Renal cortical epithelial cell (primary cell): ENCODE measurements at regions not wholly inside any gene's neighbourhood (a gene's known extent, or its start where the extent isn't known, plus 50 kb on each side); places are given as distances from the start of the nearest gene placed in this dataset.

Source experiments
- DNase-seq: peaks from one replicate; pipeline ENCODE4 v3.0.0-alpha.2; 2011; ENCODE audit warnings: low read depth

DNA sequence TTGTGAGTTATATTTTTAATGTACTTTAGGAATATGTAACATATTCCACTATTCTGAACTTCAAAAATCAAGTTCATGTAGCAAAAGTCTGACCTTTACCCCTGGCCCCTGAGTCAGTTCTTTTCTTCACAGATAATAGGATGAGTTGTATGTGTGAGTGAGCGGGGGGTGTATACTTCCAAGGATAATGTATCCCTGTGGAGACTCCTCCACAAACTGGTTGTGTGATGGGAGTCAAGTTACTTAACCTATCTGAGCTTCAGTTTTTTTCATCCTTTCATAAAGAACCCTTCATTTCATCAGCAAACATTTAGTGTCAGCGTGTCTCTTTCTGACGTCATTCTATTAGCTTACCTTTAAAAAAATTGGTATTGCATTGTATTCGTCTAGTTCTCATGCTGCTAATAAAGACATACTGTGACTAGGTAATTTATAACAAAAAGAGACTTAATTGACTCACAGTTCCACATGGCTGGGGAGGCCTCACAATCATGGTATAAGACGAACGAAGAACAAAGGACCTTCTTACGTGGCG, 288.1 kb upstream of the GPC6 start:
- no peak for DNase-seq

DNA sequence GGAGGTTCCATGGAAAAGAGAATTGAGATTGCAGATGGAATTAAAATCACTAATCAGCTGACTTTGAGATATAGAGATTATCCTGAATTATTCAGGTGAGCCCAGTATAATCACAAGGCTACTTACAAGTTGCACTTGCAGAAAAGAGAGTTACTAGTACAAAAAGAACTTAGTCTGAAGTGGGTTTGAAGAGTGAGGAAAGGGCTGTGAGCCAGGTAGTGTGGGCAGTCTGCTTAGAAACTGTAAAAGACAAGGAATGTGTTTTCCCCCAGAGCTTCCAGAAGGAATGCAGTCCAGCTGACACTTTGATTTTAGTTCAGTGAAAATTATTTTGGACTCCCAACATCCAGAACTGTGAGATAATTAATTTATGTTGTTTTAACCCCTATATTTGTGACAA, 285.4 kb upstream of the GPC6 start:
- DNase-seq: no peak

DNA sequence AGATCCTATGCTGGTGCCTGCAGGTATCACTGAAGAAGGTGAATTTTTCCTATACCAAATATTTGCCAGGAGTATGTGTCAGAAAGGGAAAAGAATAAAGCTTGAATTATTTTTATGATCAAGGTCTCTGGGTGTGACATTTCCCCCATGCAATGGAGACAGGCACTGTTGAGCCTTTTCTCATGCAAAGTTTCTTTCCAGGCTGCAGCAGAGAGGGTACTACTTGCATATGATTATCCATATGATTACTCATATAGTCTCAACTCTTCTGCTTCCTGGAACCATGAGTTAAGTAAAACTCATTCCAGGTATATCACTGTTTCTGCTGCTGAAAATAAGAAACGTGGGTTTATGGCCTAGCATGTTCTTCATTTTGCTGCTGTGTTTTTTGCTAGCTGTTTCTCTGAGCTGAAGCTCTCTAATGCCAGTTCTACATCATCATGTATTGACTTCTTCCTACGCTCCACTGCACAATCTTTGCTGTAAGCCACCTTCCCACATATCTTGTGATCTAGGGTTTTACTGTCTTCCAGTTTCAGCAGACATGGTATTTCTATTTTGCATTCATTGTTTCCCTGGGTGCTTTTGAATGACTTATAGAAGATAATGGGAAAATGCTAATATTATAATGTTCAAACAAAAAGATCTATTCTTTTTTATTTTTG, 278.7 kb upstream of the GPC6 start:
- DNase-seq: no peak

DNA sequence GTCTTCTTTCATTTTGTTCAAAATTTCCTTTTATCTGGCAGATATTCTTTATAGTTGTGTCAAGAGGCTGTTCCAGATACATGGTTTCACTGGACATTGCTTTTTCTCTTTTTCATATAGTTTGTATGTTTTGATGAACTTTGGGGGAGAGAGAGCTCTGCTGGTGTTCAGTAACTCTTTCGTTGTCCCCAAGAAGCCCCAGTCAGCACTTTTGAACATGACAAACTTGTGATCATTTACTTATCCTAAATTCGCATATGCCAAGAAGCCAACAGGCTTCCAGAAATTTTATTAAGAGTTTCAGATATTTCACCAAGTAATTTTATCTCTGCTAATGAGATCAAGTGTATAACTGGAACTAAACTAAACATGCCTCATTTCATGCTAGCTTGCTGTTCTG, 275.8 kb upstream of the GPC6 start:
- no peak for DNase-seq

DNA sequence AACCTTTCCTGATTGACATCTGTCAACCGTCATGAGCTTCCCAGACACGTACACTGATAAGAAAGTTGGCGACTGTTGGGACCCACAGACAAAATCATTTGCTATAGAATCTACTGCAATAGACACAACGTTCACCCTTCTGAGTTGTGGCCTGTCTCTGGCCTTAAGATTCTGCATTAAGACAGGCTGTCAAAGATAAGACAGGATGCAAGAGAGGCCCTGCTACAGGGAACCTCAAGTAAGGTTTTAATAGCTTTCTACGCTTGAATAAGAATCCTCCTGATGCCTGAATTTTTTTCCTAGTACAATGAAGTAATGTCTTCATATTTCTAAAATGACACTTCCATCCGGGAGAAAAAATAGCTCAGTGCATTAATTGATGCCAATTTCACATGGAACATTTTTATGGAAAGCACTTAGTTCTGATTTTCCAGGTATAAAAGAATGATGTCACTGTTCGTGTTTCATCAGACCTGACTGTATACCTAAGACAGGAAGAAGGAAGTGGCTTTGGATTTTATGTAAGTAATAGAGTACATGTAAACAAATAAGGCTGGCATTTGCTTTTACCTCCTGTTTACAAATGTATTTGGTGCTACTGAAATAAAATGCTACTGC, 275.2 kb upstream of the GPC6 start:
- no peak for DNase-seq

DNA sequence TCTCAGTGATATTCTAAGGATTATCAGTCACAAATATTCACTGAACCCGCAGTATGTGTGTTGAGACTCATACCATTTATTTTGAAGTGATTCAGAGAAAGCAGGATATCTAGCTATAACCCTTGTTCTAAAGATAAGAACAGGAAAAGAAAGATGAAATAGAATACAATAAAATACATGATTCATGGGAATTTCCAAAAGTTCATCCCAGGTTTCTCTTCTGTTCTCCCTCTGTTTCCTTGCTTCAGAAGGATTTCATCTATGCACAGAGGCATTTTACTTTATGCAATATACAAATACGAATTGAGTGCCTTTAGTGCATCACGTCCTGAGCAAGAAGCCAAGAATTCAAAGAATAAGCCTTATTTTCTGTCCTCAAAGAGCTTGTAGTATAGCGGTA, 274.4 kb upstream of the GPC6 start:
- no peak for DNase-seq

DNA sequence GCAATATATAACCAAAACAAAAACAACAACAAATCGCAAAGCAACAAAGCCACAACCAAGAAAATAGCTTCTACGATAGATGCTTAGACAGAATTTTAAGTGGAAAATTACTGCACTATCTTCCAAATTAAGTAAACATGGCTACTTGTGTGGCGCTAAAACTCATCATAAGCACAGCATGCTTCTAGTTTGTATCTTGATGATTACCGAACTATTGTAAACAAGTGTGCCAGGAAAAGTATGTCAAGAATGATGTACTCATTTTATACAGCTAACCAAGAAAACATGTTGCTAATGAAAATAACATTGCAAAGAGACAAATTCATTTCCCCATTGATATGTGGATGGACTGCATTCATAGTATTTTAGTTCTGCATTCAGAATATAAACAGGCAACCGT, 271.9 kb upstream of the GPC6 start:
- no peak for DNase-seq

DNA sequence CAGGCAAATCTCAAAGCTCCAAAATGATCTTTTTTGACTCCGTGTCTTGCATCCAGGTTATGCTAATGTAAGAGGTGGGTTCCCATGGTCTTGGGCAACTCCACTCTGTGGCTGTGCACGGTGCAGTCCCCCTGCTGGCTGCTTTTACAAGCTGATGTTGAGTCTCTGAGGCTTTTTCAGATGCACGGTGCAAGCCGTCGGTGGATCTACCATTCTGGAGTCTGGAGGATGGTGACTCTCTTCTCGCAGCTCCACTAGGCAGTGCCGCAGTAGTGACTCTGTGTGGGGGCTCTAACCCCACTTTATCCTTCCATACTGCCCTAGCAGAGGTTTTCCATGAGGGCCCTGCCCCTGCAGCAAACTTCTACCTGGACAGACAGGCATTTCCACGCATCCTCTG, 266.8 kb upstream of the GPC6 start:
- DNase-seq: no peak

DNA sequence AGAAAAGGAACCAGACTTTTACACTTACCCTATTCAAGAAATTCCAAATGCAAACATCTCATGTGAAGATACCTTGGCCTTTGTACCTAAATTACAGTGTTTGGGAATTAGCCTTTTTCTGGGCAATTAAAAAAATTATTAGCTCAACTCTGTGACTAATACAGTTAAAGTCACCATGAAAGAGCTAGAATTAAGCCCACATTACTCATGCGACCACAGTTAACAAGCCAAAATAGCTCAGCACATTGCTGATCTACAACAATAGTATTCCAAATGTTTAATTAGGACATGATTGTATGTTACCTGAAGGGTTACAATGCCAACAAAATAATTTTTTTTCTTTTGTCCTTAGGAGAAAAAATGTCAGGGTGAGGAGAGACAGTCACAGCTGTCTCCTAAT, 263.6 kb upstream of the GPC6 start:
- peak; percentile 85 for DNase-seq

DNA sequence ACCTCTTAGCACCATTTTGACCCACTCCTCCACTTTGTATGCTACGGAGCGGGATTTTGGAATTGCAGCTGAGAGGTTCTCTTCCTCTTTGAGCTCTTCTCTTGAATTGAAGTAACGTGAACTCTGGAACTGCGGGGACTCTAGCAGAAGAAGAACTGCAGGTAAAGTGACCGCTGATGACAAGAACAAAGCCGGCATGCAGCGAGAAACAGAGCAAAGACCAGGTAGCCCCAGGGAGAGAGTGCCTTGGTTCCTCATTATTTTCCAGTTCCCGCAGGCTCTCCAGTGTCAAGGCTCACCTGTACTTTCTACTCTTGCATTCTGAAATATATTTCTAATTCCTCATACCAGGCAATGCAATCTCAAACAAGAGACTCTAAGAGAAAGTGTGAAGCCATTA, 260.3 kb upstream of the GPC6 start:
- no peak for DNase-seq

DNA sequence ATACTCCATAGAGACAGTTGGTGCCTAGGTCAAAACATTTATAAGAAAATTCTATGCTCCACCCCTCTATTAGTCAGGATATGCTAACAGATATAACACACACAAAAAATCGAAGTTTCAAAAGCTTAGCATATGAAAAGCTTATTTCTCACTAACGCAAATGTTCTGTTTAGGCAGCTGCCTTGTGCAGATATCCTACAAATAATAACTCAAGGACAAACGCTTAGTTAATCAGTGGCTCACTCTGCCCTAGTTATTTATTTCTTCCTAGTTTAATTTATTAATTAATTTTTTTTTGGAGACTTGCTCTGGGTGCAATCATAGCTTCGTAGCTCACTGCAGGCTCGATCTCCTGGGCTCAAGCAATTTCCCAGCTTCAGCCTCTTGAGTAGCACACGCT, 259.7 kb upstream of the GPC6 start:
- DNase-seq: no peak

DNA sequence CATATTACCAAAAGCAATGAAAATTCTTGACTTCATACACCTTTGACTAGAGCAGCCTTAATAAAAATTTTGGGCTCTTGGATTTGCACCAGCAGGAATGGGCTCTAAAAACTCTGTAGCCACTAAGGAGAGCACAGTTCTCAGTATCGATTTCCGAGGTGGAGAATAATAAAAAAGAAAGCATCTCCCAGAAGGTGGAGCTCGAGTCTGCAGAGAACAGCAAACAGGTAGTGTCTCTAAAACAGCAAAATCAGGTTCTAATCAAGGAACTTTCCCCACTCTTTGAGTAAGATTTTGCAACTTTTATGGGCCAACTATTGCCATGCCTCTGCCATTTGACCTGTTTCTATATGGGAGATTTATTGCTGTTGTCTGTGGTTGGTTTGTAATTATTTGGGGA, 258.7 kb upstream of the GPC6 start:
- DNase-seq: no peak

DNA sequence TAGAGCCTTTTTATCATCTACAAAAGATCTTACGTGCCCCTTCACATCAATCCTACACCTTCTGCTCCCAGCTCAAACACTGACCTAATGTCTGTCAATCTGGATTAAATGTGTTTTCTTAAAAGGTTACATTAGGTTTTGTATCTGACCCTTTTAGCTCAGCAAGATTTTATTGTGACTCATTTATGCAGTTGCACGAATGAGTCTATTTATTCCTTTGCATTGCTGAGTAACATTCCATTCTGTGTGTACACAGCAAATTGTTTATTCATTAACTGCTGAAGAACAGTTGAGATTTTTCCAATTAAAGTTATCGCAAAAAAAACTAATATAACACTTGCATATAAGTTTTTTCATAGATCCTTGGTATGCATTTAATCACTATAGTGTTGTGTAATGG, 253.9 kb upstream of the GPC6 start:
- DNase-seq: peak; percentile 91

DNA sequence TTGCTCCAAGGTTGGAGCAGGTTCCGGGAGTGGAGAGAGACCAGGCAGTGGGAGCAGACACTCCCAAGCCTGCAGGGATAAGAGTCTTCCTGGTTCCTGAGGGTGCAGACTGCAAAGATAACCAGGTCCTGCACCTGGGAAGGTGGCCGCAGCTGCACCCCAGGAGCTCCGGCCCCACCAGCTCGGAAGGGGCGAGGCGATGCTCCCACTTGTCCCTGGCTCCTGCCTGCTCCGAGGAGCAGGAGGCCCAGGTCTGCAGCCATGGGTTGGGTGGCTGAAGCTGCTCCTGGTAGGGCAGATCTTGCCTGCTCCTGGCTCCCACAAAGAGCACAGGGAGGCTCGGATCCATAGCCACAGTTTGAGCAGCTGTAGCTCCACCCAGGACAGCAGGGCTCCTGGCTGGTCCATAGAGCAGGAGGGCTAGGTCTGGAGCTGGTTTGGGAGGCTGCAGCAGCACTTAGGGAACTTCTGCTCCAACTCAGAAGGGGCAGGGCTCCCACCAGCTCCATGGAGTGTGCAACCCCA, 251.6 kb upstream of the GPC6 start:
- no peak for DNase-seq

DNA sequence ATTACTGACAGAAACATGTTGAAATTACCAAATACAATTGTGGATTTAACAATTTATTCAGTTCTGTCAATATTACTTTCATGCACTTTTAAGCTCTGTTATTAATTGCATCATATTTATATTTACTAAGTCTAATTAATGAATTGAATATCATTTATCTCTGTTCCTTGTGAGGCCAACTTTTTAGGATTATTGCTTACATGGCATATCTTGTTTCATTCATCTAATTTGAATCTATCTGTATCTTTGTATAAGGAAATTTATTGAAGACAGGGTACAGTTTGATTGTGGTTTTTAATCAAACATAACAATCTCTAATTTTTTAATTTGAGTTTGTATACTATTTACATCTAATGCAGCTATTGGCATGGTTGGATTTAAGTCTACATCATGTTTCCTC, 249.9 kb upstream of the GPC6 start:
- DNase-seq: no peak

DNA sequence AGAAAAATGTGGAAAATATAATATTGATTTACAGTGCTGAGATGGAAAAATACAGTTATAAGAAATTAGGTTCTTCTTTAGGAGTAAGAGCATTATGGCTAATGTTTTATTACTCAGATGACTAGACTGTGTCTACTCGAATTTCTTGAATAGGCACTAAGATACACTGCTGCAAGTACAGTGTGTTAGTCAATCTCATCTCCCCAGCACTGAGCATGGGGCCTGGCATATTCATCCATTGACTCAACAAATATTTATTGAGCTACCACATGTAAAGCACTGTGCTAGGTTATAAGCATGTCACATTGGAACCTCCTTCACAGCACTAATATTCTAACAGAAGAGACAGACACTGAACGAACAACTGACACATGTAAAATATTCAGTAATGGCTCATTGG, 242.5 kb upstream of the GPC6 start:
- DNase-seq: no peak

DNA sequence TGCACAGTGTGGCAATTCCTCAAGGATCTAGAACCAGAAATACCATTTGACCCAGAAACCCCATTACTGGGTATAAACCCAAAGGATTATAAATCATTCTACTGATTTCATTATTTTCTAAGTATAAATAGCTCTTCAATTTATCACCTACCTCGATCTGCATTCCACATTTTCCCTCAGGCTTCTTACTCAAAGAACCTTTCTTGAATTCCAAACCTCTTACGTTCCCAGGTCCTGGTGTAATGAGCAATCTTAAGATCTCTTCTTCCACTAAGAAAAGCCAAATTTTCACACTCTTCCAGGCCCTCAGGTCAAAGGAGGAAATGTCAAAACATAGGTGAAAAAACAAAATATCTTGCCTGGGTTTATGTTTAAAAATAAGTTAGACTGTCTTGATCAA, 237.3 kb upstream of the GPC6 start:
- DNase-seq: peak; percentile 8

DNA sequence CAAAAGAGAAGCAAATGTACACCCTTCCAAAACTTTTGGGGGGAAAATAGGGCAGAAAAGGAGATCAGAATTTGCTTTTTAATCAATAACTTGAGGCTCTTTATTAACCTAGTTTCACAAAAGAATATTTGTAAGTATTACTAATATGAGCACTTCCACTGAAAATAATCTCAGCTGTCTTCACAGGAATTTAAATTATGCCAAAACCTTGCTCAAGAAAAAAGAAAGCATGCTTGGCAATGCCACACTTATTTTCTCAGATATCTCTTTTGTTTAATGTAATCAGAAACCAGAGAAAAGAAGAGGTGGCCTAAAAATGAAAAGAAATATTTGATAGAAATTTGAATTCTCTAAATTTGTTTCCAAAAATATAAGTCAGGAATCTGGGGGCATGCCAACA, 234.9 kb upstream of the GPC6 start:
- DNase-seq: no peak

DNA sequence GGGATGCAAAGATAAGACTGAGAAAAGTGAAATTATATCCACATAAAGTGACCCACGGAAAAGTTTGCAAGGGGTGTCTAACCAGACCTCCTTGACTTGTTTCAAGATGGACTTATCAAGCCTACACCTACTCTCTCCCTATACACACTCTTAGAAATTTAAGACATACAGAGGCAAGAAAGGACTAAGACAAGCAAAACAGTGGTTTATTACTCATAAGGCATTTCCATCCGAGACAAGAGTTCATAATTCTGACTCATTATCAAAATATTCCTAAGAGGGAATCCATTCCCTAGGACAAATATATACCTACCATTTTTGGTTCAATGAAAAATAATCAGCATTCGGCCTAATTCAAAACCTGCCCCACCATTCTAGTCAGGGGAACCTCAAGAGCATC, 232.6 kb upstream of the GPC6 start:
- no peak for DNase-seq

DNA sequence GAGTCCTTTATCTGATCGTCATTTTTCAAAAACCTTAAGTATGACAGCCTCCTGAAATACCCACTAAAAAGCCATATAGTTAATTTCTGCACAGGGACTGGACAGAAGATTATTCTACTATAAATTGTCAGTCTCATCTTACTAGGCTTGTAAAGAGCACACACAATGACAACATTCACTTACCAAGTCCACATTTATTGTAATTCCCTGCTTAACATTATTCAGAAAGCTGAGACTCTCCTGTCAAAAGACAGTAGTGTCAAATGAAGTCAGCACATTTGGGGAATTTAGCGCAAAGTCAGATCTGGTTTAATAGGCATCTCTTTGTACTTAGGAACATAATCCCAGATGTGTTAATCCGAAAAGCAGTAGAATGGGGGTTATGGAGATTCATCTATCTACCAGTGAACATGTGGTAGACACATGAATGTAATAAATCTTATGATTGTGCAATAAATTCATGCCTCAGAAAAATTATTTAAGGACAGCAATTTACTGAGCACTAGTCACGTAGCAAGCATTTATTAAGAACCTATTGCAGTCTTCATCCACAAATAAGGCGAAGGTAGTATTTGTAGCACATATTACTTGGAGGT, 224.6 kb upstream of the GPC6 start:
- no peak for DNase-seq

DNA sequence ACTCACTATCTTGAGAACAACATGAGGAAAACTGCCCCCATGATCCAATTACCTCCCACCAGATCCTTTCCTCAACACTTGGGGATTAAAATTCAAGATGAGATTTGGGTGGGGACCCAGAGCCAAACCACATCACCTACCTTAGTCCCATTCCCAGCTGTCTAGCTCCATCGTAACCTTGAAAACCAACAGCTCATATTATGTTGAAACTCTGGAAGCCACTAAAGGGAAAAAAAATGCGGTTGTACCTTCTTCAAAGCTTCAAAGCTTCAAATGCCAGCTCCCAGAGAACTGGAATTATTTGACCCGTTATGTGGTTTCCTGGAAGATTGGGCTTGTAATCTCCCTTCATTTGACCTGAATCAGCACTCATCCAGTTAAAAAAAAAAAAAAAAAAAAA, 223.1 kb upstream of the GPC6 start:
- no peak for DNase-seq

DNA sequence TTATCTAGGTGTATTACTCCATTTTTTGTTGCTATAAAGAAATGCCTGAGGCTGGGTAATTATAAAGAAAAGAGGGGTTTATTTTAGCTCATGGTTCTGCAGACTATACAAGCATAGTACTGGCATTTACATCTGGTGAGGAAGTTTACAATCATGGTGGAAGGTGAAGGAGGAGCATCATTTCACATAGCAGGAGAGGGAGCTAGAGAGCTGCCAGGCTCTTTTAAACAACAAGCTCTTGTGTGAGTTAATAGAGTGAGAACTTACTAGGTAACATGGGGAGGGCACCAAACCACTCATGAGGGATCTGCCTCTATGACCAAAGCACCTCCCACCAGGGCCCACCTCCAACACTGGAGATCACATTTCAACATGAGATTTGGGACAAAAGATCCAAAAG, 221.7 kb upstream of the GPC6 start:
- DNase-seq: peak; percentile 12

DNA sequence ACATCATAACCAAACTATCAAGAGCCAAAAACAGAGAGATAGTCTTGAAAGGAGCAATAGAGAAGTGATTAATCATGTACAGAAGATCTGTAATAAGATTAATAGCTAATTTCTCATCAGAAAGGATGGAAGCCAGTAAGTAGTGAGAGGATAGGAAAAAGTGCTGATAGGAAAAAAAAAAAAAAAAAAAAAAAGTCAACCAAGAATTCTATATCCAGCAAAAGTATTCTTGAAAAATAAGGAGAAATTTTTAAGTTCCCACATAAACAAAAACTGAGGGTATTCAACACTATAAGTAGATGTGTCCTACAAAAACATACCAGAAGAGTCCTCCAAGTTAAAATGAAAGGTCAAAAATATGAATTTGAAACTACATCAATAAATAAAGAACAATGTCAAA, 218.7 kb upstream of the GPC6 start:
- no peak for DNase-seq
